Peyer's patch (tissue), 4 donors: ENCODE measurements at regions not wholly inside any gene's neighbourhood (a gene's known extent, or its start where the extent isn't known, plus 50 kb on each side); places are given as distances from the start of the nearest gene placed in this dataset.

Experiments used
- CTCF ChIP-seq, 6 experiments: fragments of 450-650 bp in 4 of 6; fragments of 200-600 bp in 2 of 6; sonication (generic) in 1 of 6; IDR thresholded peaks; one replicate each; pipeline ENCODE4 v1.5.1; 2017 to 2019; ENCODE audit warnings: antibody characterized with exemption in 6 of 6, mild to moderate bottlenecking in 3 of 6, moderate library complexity in 1 of 6
- POLR2A ChIP-seq, 2 donors: fragments of 450-650 bp; IDR thresholded peaks; one replicate each; pipeline ENCODE4 v1.5.1; 2017; ENCODE audit warnings: antibody characterized with exemption in 2 of 2, mild to moderate bottlenecking in 2 of 2, moderate library complexity in 2 of 2

GRCh38 chr9:86766511-86766910 lies 180.8 kb downstream of the GAS1 start:
- TF ChIP-seq CTCF (IDR thresholded peaks at IDR 0.05) (no peak), POLR2A (IDR thresholded peaks at IDR 0.05) (no peak)
